Neuronal stem cell (in vitro differentiated cells): ENCODE measurements at regions not wholly inside any gene's neighbourhood (a gene's known extent, or its start where the extent isn't known, plus 50 kb on each side); places are given as distances from the start of the nearest gene placed in this dataset.

Experiments used
- DNase-seq: peaks from one replicate; pipeline ENCODE4 v3.0.0-alpha.2; 2013; ENCODE audit warnings: low spot score
- H2AFZ ChIP-seq: one replicate; pipeline ENCODE4 v1.6.1; 2013; ENCODE audit warnings: mild to moderate bottlenecking, low read length, inconsistent platforms
- H2AK5ac ChIP-seq: 2 replicates; pipeline ENCODE4 v1.6.1; 2013; ENCODE audit warnings: low read depth, mild to moderate bottlenecking, inconsistent platforms, low read length, moderate library complexity, mixed read lengths
- H2BK120ac ChIP-seq: 2 replicates; pipeline ENCODE4 v1.6.1; 2013; ENCODE audit warnings: low read depth, mild to moderate bottlenecking, inconsistent platforms, low read length, moderate library complexity, mixed read lengths
- H2BK12ac ChIP-seq: one replicate; pipeline ENCODE4 v1.6.1; 2013; ENCODE audit warnings: low read length, inconsistent platforms
- H2BK15ac ChIP-seq: 2 replicates; pipeline ENCODE4 v1.6.1; 2013; ENCODE audit warnings: mild to moderate bottlenecking, low read length, inconsistent platforms, mixed read lengths
- H2BK5ac ChIP-seq: one replicate; pipeline ENCODE4 v1.6.1; 2013; ENCODE audit warnings: inconsistent platforms, mild to moderate bottlenecking, low read length, moderate library complexity
- H3K14ac ChIP-seq: one replicate; pipeline ENCODE4 v1.6.1; 2013; ENCODE audit warnings: low read length, inconsistent platforms
- H3K18ac ChIP-seq: 2 replicates; pipeline ENCODE4 v1.6.1; 2013; ENCODE audit warnings: low read length, inconsistent platforms
- H3K23ac ChIP-seq: 2 replicates; pipeline ENCODE4 v1.6.1; 2013; ENCODE audit warnings: low read depth, mild to moderate bottlenecking, mixed read lengths, low read length, inconsistent platforms; ENCODE audit not compliant: poor library complexity
- H3K27ac ChIP-seq: replicated peaks from 3 replicates; pipeline ENCODE4 v1.5.1; 2013; ENCODE audit warnings: low read length, inconsistent platforms
- H3K27me3 ChIP-seq, 3 experiments: 2 replicates each; pipeline ENCODE4 v1.6.1; 2013; ENCODE audit warnings: low read length in 3 of 3, mild to moderate bottlenecking in 2 of 3, inconsistent platforms in 1 of 3, low read depth in 1 of 3, mixed read lengths in 1 of 3, moderate library complexity in 1 of 3; ENCODE audit not compliant: control insufficient read depth in 3 of 3, insufficient read depth in 3 of 3
- H3K36me3 ChIP-seq, 2 donors: replicated peaks in 1 of 2; 2 replicates each; pipeline ENCODE4 v1.6.1; 2013; ENCODE audit warnings: low read length in 2 of 2; ENCODE audit not compliant: control insufficient read depth in 2 of 2, insufficient read depth in 2 of 2
- H3K4ac ChIP-seq: 2 replicates; pipeline ENCODE4 v1.6.1; 2013; ENCODE audit warnings: inconsistent platforms, mild to moderate bottlenecking, low read length, moderate library complexity
- H3K4me1 ChIP-seq, 2 donors: 1 replicate in 1 of 2; 2 replicates in 1 of 2; pipeline ENCODE4 v1.6.1; 2013; ENCODE audit warnings: low read length in 2 of 2, low read depth in 1 of 2; ENCODE audit not compliant: control insufficient read depth in 2 of 2, insufficient read depth in 1 of 2
- H3K4me2 ChIP-seq: one replicate; pipeline ENCODE4 v1.6.1; 2013; ENCODE audit warnings: mild to moderate bottlenecking, low read length, inconsistent platforms; ENCODE audit not compliant: insufficient read depth, poor library complexity, severe bottlenecking
- H3K4me3 ChIP-seq, 2 donors: 2 replicates each; pipeline ENCODE4 v1.5.1; 2013; ENCODE audit warnings: low read length in 2 of 2, mild to moderate bottlenecking in 2 of 2, inconsistent platforms in 1 of 2, moderate library complexity in 1 of 2
- H3K79me1 ChIP-seq: one replicate; pipeline ENCODE4 v1.6.1; 2013; ENCODE audit warnings: low read depth, mild to moderate bottlenecking, inconsistent platforms, low read length, moderate library complexity
- H3K9ac ChIP-seq: one replicate; pipeline ENCODE4 v1.6.1; 2013; ENCODE audit warnings: mild to moderate bottlenecking, low read depth, low read length, inconsistent platforms; ENCODE audit not compliant: poor library complexity
- H3K9me3 ChIP-seq, 2 donors: replicated peaks in 1 of 2; 2 replicates each; pipeline versions ENCODE3 to v1.6.1; 2013; ENCODE audit warnings: low read length in 2 of 2, mild to moderate bottlenecking in 2 of 2, inconsistent platforms in 1 of 2, low read depth in 1 of 2, mixed read lengths in 1 of 2, moderate library complexity in 1 of 2; ENCODE audit not compliant: control insufficient read depth in 2 of 2, insufficient read depth in 1 of 2
- H4K8ac ChIP-seq: one replicate; pipeline ENCODE4 v1.6.1; 2013; ENCODE audit warnings: low read depth, mild to moderate bottlenecking, inconsistent platforms, low read length, moderate library complexity
- H4K91ac ChIP-seq: one replicate; pipeline ENCODE4 v1.6.1; 2013; ENCODE audit warnings: low read length, low read depth, mild to moderate bottlenecking, inconsistent platforms; ENCODE audit not compliant: poor library complexity
- WGBS, 2 donors: extraction: QIAGEN DNeasy Blood & Tissue Kit; methylation state at CpG; one replicate each; pipeline ENCODE4 v1.1.7; 2013; ENCODE audit warnings: missing lambda C conversion rate in 2 of 2, mixed read lengths in 1 of 2; ENCODE audit not compliant: insufficient read length in 2 of 2, insufficient replicate concordance in 1 of 2; ENCODE audit errors: extremely low coverage in 2 of 2; 5-methylcytosine and 5-hydroxymethylcytosine counted together

GRCh38 chr1:208420696-208421095, 176.5 kb upstream of the PLXNA2 start:
- no peak overlapping the region for H3K9ac ChIP-seq
- no peak overlapping the region for H3K23ac ChIP-seq
- no peak overlapping the region for H2AK5ac ChIP-seq
- H2BK15ac ChIP-seq: no peak overlapping the region
- DNase-seq: no peak
- no peak overlapping the region for H3K27ac ChIP-seq
- no peaks in the 10 kb centered on the region for H3K4me1 ChIP-seq
- no peaks in the 10 kb centered on the region for H3K27me3 ChIP-seq
- H2BK120ac ChIP-seq: no peak overlapping the region
- H2AFZ ChIP-seq: no peak overlapping the region
- H3K4me3 ChIP-seq: no peak overlapping the region
- H3K9me3 ChIP-seq: no peaks in the 10 kb centered on the region
- no peak overlapping the region for H4K91ac ChIP-seq
- no CpG with 5 or more reads among the region's 1 CpG for WGBS, 2 donors
- H3K79me1 ChIP-seq: no peaks in the 10 kb centered on the region
- no peak overlapping the region for H3K14ac ChIP-seq
- H3K36me3 ChIP-seq: no peaks in the 10 kb centered on the region
- H4K8ac ChIP-seq: no peak overlapping the region
- no peak overlapping the region for H3K4ac ChIP-seq
- H2BK5ac ChIP-seq: no peak overlapping the region
- H2BK12ac ChIP-seq: no peak overlapping the region
- H3K18ac ChIP-seq: no peak overlapping the region
- H3K4me2 ChIP-seq: no peak overlapping the region

GRCh38 chr1:208421486-208421885, 177.3 kb upstream of the PLXNA2 start:
- H3K23ac ChIP-seq: no peak overlapping the region
- H2BK15ac ChIP-seq: no peak overlapping the region
- no peak overlapping the region for H3K27ac ChIP-seq
- DNase-seq: no peak
- no peak overlapping the region for H2BK5ac ChIP-seq
- no peak overlapping the region for H4K91ac ChIP-seq
- H3K79me1 ChIP-seq: no peaks in the 10 kb centered on the region
- H2AFZ ChIP-seq: no peak overlapping the region
- no peak overlapping the region for H3K18ac ChIP-seq
- no peaks in the 10 kb centered on the region for H3K9me3 ChIP-seq
- H3K4me3 ChIP-seq: no peak overlapping the region
- H3K14ac ChIP-seq: no peak overlapping the region
- H2BK12ac ChIP-seq: no peak overlapping the region
- H3K27me3 ChIP-seq: no peaks in the 10 kb centered on the region
- no peaks in the 10 kb centered on the region for H3K36me3 ChIP-seq
- H2BK120ac ChIP-seq: no peak overlapping the region
- no CpG with 5 or more reads among the region's 4 CpGs for WGBS, 2 donors
- H3K4me1 ChIP-seq: no peaks in the 10 kb centered on the region
- no peak overlapping the region for H3K9ac ChIP-seq
- H4K8ac ChIP-seq: no peak overlapping the region
- no peak overlapping the region for H3K4me2 ChIP-seq
- no peak overlapping the region for H3K4ac ChIP-seq
- H2AK5ac ChIP-seq: no peak overlapping the region

- H3K9me3 ChIP-seq: no peaks in the 10 kb centered on the region
- no peak overlapping the region for H2BK5ac ChIP-seq
- H2AK5ac ChIP-seq: no peak overlapping the region
- H3K79me1 ChIP-seq: no peaks in the 10 kb centered on the region
- no peaks in the 10 kb centered on the region for H3K27me3 ChIP-seq
- no peak overlapping the region for H2BK15ac ChIP-seq
- H2BK12ac ChIP-seq: no peak overlapping the region
- H3K4me3 ChIP-seq: no peak overlapping the region
- H3K9ac ChIP-seq: no peak overlapping the region
- no peak overlapping the region for H3K4me2 ChIP-seq
- WGBS, 2 donors: no CpG with 5 or more reads among the region's 3 CpGs
- no peak overlapping the region for H4K8ac ChIP-seq
- no peak overlapping the region for H3K18ac ChIP-seq
- no peak overlapping the region for H4K91ac ChIP-seq
- no peak overlapping the region for H3K27ac ChIP-seq
- no peak overlapping the region for H3K4ac ChIP-seq
- no peak overlapping the region for H3K23ac ChIP-seq
- DNase-seq: no peak
- no peaks in the 10 kb centered on the region for H3K36me3 ChIP-seq
- no peaks in the 10 kb centered on the region for H3K4me1 ChIP-seq
- H2AFZ ChIP-seq: no peak overlapping the region
- no peak overlapping the region for H3K14ac ChIP-seq
- no peak overlapping the region for H2BK120ac ChIP-seq
These were observed 179.3 kb upstream of the PLXNA2 start for GRCh38 chr1:208423526-208423925.

- no peak for DNase-seq
- Histone ChIP-seq H3K23ac (no peak overlapping the region), H2BK15ac (no peak overlapping the region), H2BK120ac (no peak overlapping the region), H4K91ac (no peak overlapping the region), H3K18ac (no peak overlapping the region), H3K4ac (no peak overlapping the region), H3K4me1 (peaks cover 0 to under 1% of the 10 kb centered on the region in 2 donors), H3K79me1 (no peaks in the 10 kb centered on the region), H2BK12ac (no peak overlapping the region), H3K36me3 (no peaks in the 10 kb centered on the region), H2AK5ac (no peak overlapping the region), H2BK5ac (no peak overlapping the region), H3K14ac (no peak overlapping the region), H3K9ac (no peak overlapping the region), H3K4me2 (no peak overlapping the region), H3K27me3 (no peaks in the 10 kb centered on the region), H2AFZ (no peak overlapping the region), H3K27ac (no peak overlapping the region), H4K8ac (no peak overlapping the region), H3K4me3 (no peak overlapping the region), H3K9me3 (no peaks in the 10 kb centered on the region)
- WGBS, 2 donors: no CpG with 5 or more reads among the region's 3 CpGs
These were observed 180.9 kb upstream of the PLXNA2 start for GRCh38 chr1:208425096-208425495.
